ENCODE measurements at regions not wholly inside any gene's neighbourhood (a gene's known extent, or its start where the extent isn't known, plus 50 kb on each side); places are given as distances from the start of the nearest gene placed in this dataset.

GRCh38 chr15:46901001-46901400, 816.3 kb upstream of the SEMA6D start:
- no peaks in the 10 kb centered on the region for H3K27me3 Mint-ChIP-seq (ENCODE audit: unreplicated experiment)
- no peak overlapping the region for H3K27ac Mint-ChIP-seq (ENCODE audit: unreplicated experiment)
- DNase-seq (ENCODE audit: low spot score) = no peak
- no peaks in the 10 kb centered on the region for H3K36me3 Mint-ChIP-seq (ENCODE audit: low read depth, unreplicated experiment)
- TF ChIP-seq CTCF (IDR thresholded peaks at IDR 0.05; ENCODE audit: unreplicated experiment) = no peak
- H3K9me3 Mint-ChIP-seq (ENCODE audit: unreplicated experiment) = peaks cover 9% of the 10 kb centered on the region
- no peaks in the 10 kb centered on the region for H3K4me1 Mint-ChIP-seq (ENCODE audit: unreplicated experiment)
- no peak overlapping the region for H3K4me3 Mint-ChIP-seq (ENCODE audit: unreplicated experiment)

GRCh38 chr15:46917721-46918252, 799.5 kb upstream of the SEMA6D start:
- Mint-ChIP-seq H3K4me3 (ENCODE audit: unreplicated experiment) (no peak overlapping the region), H3K9me3 (ENCODE audit: unreplicated experiment) (peaks cover 9% of the 10 kb centered on the region), H3K36me3 (ENCODE audit: low read depth, unreplicated experiment) (no peaks in the 10 kb centered on the region), H3K27me3 (ENCODE audit: unreplicated experiment) (no peaks in the 10 kb centered on the region), H3K4me1 (ENCODE audit: unreplicated experiment) (no peaks in the 10 kb centered on the region), H3K27ac (ENCODE audit: unreplicated experiment) (no peak overlapping the region)
- no peak for TF ChIP-seq CTCF (IDR thresholded peaks at IDR 0.05; ENCODE audit: unreplicated experiment)
- no peak for DNase-seq (ENCODE audit: low spot score)

- Mint-ChIP-seq H3K9me3 (ENCODE audit: unreplicated experiment) (peaks cover 15% of the 10 kb centered on the region), H3K4me1 (ENCODE audit: unreplicated experiment) (no peaks in the 10 kb centered on the region), H3K27ac (ENCODE audit: unreplicated experiment) (no peak overlapping the region), H3K4me3 (ENCODE audit: unreplicated experiment) (no peak overlapping the region), H3K27me3 (ENCODE audit: unreplicated experiment) (no peaks in the 10 kb centered on the region), H3K36me3 (ENCODE audit: low read depth, unreplicated experiment) (no peaks in the 10 kb centered on the region)
- DNase-seq (ENCODE audit: low spot score) = no peak
- no peak for TF ChIP-seq CTCF (IDR thresholded peaks at IDR 0.05; ENCODE audit: unreplicated experiment)
Measured at GRCh38 chr15:46918462-46919140, 798.7 kb upstream of the SEMA6D start.

- no peaks in the 10 kb centered on the region for H3K4me1 Mint-ChIP-seq (ENCODE audit: unreplicated experiment)
- H3K36me3 Mint-ChIP-seq (ENCODE audit: low read depth, unreplicated experiment) = no peaks in the 10 kb centered on the region
- TF ChIP-seq CTCF (IDR thresholded peaks at IDR 0.05; ENCODE audit: unreplicated experiment) = no peak
- H3K4me3 Mint-ChIP-seq (ENCODE audit: unreplicated experiment) = no peak overlapping the region
- H3K27me3 Mint-ChIP-seq (ENCODE audit: unreplicated experiment) = no peaks in the 10 kb centered on the region
- no peak overlapping the region for H3K27ac Mint-ChIP-seq (ENCODE audit: unreplicated experiment)
- no peak for DNase-seq (ENCODE audit: low spot score)
- H3K9me3 Mint-ChIP-seq (ENCODE audit: unreplicated experiment) = peaks cover 15% of the 10 kb centered on the region
Measured at GRCh38 chr15:46921891-46922290, 795.4 kb upstream of the SEMA6D start.

GRCh38 chr15:46930426-46930825, 786.9 kb upstream of the SEMA6D start:
- H3K27me3 Mint-ChIP-seq (ENCODE audit: unreplicated experiment) = no peaks in the 10 kb centered on the region
- no peak overlapping the region for H3K4me3 Mint-ChIP-seq (ENCODE audit: unreplicated experiment)
- no peaks in the 10 kb centered on the region for H3K4me1 Mint-ChIP-seq (ENCODE audit: unreplicated experiment)
- no peak for TF ChIP-seq CTCF (IDR thresholded peaks at IDR 0.05; ENCODE audit: unreplicated experiment)
- H3K27ac Mint-ChIP-seq (ENCODE audit: unreplicated experiment) = no peak overlapping the region
- H3K9me3 Mint-ChIP-seq (ENCODE audit: unreplicated experiment) = no peaks in the 10 kb centered on the region
- no peaks in the 10 kb centered on the region for H3K36me3 Mint-ChIP-seq (ENCODE audit: low read depth, unreplicated experiment)
- DNase-seq (ENCODE audit: low spot score) = no peak

All from endothelial cell (in vitro differentiated cells).